SJSA1 (cell line): ENCODE measurements at regions not wholly inside any gene's neighbourhood (a gene's known extent, or its start where the extent isn't known, plus 50 kb on each side); places are given as distances from the start of the nearest gene placed in this dataset.

Experiments
- DNase-seq, 2 experiments: peaks; one replicate each; pipeline ENCODE4 v3.0.0-alpha.2; 2015 to 2020; ENCODE audit warnings: low spot score in 2 of 2, low read depth in 1 of 2
- H3K27ac ChIP-seq: fragments of 250-450 bp; sonication (Bioruptor Pico); 2 replicates; pipeline ENCODE4 v1.5.1; 2020; ENCODE audit warnings: mild to moderate bottlenecking, moderate library complexity
- H3K27me3 ChIP-seq: fragments of 250-450 bp; sonication (Bioruptor Pico); replicated peaks from 2 replicates; pipeline ENCODE4 v1.5.1; 2020; ENCODE audit warnings: mild to moderate bottlenecking, moderate library complexity
- H3K36me3 ChIP-seq: fragments of 250-450 bp; sonication (Bioruptor Pico); 2 replicates; pipeline ENCODE4 v1.5.1; 2020; ENCODE audit warnings: mild to moderate bottlenecking
- H3K4me1 ChIP-seq: fragments of 250-450 bp; sonication (Bioruptor Pico); replicated peaks from 2 replicates; pipeline ENCODE4 v1.6.1; 2021; ENCODE audit warnings: mild to moderate bottlenecking
- H3K4me3 ChIP-seq: fragments of 250-450 bp; sonication (Bioruptor Pico); 2 replicates; pipeline ENCODE4 v1.5.1; 2020; ENCODE audit warnings: mild to moderate bottlenecking
- H3K9me3 ChIP-seq: fragments of 250-450 bp; sonication (Bioruptor Pico); replicated peaks from 2 replicates; pipeline ENCODE4 v1.5.1; 2020; ENCODE audit warnings: mild to moderate bottlenecking

GRCh38 chr4:151908734-151909497 lies 148.1 kb upstream of the GATB start:
- no peak for DNase-seq
- Histone ChIP-seq H3K27ac (no peak overlapping the region), H3K9me3 (no peaks in the 10 kb centered on the region), H3K4me1 (no peaks in the 10 kb centered on the region), H3K27me3 (no peaks in the 10 kb centered on the region; the same call in 1 of the 2 replicates), H3K4me3 (no peak overlapping the region), H3K36me3 (no peaks in the 10 kb centered on the region)

- Histone ChIP-seq H3K36me3 (no peaks in the 10 kb centered on the region), H3K9me3 (no peaks in the 10 kb centered on the region), H3K27me3 (no peaks in the 10 kb centered on the region; the same call in 1 of the 2 replicates), H3K4me3 (no peak overlapping the region), H3K27ac (no peak overlapping the region), H3K4me1 (no peaks in the 10 kb centered on the region)
- no peak for DNase-seq
These were observed 147.4 kb upstream of the GATB start for GRCh38 chr4:151908201-151908600.

DNA sequence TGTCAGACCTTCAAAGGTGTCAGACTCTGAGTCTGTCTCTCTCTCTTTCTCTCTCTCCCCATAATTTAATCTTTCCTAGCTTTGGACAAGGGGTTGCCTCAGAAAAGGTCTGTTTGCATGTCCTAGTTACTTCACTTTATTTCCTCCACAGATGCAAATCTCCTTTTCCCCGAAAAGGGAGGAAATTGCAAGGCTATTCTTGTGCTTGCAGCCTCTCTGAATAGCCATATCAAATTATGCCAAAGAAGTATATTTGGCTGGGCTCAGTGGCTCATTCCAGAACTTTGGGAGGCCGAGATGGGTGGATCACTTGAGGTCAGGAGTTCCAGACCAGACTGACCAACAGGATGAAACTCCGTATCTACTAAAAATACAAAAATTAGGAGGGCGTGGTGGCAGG lies 145.6 kb upstream of the GATB start:
- Histone ChIP-seq H3K36me3 (no peaks in the 10 kb centered on the region), H3K4me1 (no peaks in the 10 kb centered on the region), H3K27me3 (no peaks in the 10 kb centered on the region; the same call in 1 of the 2 replicates), H3K4me3 (no peak overlapping the region), H3K27ac (no peak overlapping the region), H3K9me3 (no peaks in the 10 kb centered on the region)
- DNase-seq = no peak

- Histone ChIP-seq H3K27ac (no peak overlapping the region), H3K4me3 (no peak overlapping the region), H3K4me1 (no peaks in the 10 kb centered on the region), H3K36me3 (no peaks in the 10 kb centered on the region), H3K27me3 (no peaks in the 10 kb centered on the region; the same call in 1 of the 2 replicates), H3K9me3 (no peaks in the 10 kb centered on the region)
- no peak for DNase-seq
These were observed 144.4 kb upstream of the GATB start for GRCh38 chr4:151905197-151905596.

DNA sequence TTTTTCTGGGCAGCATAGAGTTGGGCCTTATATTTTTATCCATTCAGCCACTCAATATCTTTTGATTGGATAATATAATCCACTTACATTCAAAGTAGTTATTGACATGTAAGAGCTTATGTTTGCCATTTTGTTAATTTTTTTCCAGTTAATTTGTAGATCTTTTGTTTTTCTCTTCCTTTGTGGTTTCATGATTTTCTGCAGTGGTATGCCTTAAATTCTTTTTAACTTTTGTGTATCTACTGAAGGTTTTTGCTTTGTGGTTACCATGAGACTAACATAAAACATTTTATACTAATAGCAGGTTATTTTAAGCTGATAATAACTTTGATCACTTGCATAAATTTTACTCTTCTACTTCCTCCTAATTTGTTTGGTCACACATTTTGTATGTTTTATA lies 140.8 kb upstream of the GATB start:
- Histone ChIP-seq H3K27me3 (no peaks in the 10 kb centered on the region), H3K27ac (no peak overlapping the region), H3K36me3 (no peaks in the 10 kb centered on the region), H3K4me1 (no peaks in the 10 kb centered on the region), H3K9me3 (no peaks in the 10 kb centered on the region), H3K4me3 (no peak overlapping the region)
- DNase-seq = no peak

GRCh38 chr4:151896880-151897279 lies 136.1 kb upstream of the GATB start:
- Histone ChIP-seq H3K4me3 (no peak overlapping the region), H3K36me3 (no peaks in the 10 kb centered on the region), H3K4me1 (no peaks in the 10 kb centered on the region), H3K27ac (no peak overlapping the region), H3K27me3 (no peaks in the 10 kb centered on the region), H3K9me3 (no peaks in the 10 kb centered on the region)
- no peak for DNase-seq

DNA sequence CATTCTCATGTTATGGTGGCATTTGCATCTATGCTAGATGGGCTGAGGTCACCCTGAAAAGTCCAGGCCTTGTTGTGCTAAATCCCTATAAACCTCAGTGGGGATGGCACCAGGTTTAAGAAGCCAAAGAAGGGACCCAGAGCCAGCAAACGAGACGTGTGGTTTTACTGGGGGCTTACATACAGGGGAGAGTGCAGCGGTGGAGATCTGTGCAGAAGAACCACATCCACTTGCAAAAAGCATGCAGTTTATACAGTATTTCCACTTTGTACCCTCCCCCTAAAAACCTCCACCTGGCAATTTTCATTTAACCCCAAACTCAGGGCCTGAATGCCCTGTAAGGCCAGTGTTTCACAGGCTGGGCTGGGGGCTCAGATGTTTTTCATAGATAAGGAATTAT lies 134.9 kb upstream of the GATB start:
- Histone ChIP-seq H3K27me3 (no peaks in the 10 kb centered on the region), H3K9me3 (no peaks in the 10 kb centered on the region), H3K4me1 (no peaks in the 10 kb centered on the region), H3K27ac (no peak overlapping the region), H3K36me3 (no peaks in the 10 kb centered on the region), H3K4me3 (no peak overlapping the region)
- DNase-seq = no peak

DNA sequence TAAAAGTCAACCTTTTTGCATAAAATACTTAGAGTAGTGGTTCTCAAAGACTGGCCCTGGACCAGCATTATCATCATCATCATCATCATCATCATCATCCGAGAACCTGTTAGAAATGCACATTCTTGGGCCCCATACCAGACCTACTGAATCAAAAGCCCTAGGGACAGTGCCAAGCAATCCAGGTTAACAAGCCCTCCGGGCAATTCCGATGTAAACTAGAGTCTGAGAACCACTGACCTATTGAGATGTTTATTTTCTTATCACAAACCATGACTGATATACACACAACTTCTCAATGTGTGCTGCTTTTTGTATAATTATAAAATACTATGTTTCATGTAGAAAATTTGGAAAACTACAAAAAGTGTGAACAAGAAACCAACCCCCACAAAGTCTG lies 133.4 kb upstream of the GATB start:
- H3K4me3 ChIP-seq = no peak overlapping the region
- DNase-seq = no peak
- H3K4me1 ChIP-seq = no peaks in the 10 kb centered on the region
- H3K36me3 ChIP-seq = no peaks in the 10 kb centered on the region
- H3K27ac ChIP-seq = no peak overlapping the region
- H3K27me3 ChIP-seq = no peaks in the 10 kb centered on the region
- H3K9me3 ChIP-seq = no peaks in the 10 kb centered on the region

- no peak overlapping the region for H3K4me3 ChIP-seq
- no peaks in the 10 kb centered on the region for H3K9me3 ChIP-seq
- no peaks in the 10 kb centered on the region for H3K36me3 ChIP-seq
- no peak overlapping the region for H3K27ac ChIP-seq
- H3K4me1 ChIP-seq = no peaks in the 10 kb centered on the region
- no peak for DNase-seq
- no peaks in the 10 kb centered on the region for H3K27me3 ChIP-seq
These were observed 127.6 kb upstream of the GATB start for GRCh38 chr4:151888367-151888866.

DNA sequence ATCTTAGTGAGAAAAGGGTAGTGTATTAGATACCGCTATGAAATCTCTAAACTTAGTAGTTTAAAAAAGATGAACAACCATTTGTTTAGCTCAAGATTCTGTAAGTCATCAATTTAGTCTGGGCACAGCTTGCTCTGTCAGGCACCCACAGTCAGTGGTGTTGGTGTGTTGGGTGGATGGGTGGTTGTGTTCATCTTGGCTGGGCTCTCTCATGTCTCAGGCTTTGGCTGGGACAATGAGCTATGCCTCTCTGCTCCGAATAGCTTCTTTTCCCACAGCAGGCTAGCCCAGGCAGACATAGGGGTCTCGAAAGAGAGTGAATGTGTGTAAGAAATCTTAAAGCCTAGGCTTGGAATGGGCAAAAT lies 127.0 kb upstream of the GATB start:
- H3K9me3 ChIP-seq = no peaks in the 10 kb centered on the region
- no peaks in the 10 kb centered on the region for H3K36me3 ChIP-seq
- no peak overlapping the region for H3K27ac ChIP-seq
- no peak overlapping the region for H3K4me3 ChIP-seq
- H3K4me1 ChIP-seq = no peaks in the 10 kb centered on the region
- H3K27me3 ChIP-seq = no peaks in the 10 kb centered on the region
- DNase-seq = no peak

DNA sequence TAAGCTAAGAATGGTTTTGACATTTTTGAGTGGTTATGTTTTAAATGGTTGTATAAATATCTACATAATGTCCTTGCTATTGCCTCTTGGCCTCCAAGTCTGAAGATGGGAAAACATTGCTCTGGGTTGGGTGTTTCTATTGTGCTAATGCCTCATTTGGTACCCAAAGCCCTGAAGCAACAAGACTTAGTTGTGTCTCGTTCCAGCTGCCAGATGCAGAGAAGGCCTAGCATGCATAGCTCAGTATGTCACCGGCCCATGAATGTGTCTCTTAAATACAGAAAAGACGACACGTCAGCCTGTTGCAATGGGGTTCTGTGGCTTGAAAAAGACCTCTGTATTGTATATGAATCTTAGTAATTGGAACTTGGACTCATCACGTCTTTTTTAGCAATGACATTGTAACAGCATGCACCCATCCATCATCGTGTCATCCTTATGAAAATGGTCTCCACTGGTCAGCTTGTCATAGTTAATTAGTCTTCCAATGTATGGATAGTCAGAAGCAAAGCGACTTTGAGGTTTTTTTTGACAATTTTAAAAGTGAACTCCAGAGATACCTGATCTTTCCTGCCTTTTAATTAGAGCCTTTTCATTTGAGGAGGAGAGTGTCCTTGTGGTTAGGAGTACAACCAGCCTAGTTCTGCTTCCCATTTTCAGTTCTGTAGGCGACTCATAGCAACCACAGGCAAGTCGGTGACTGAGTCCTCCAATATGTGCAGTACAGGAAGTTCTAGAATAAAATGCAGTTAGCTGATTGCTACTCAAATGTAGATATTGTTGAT lies 126.4 kb upstream of the GATB start:
- no peaks in the 10 kb centered on the region for H3K4me1 ChIP-seq
- H3K9me3 ChIP-seq = no peaks in the 10 kb centered on the region
- no peaks in the 10 kb centered on the region for H3K36me3 ChIP-seq
- H3K4me3 ChIP-seq = no peak overlapping the region
- no peaks in the 10 kb centered on the region for H3K27me3 ChIP-seq
- no peak for DNase-seq
- no peak overlapping the region for H3K27ac ChIP-seq

DNA sequence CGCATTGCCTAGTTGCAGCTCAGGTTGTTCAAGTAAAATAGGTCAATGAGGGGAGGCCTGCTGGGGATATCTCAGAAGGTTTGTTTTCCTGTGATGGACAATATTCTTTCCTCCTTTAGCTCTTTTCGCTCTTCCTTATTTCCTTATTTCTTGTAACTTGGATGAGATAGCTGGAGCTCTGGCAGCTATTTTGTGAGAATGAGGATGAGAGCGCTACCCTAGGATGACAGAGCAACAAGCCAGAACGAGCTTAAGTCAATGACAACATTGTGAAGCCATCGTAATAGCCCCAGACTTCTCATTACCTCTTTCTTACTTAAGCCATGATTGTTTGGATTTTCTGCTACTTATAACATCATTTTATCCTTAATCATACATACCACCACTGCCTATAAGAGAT lies 124.3 kb upstream of the GATB start:
- no peak overlapping the region for H3K4me3 ChIP-seq
- no peaks in the 10 kb centered on the region for H3K9me3 ChIP-seq
- DNase-seq = no peak
- H3K4me1 ChIP-seq = no peaks in the 10 kb centered on the region
- no peaks in the 10 kb centered on the region for H3K36me3 ChIP-seq
- H3K27me3 ChIP-seq = no peaks in the 10 kb centered on the region
- no peak overlapping the region for H3K27ac ChIP-seq

DNA sequence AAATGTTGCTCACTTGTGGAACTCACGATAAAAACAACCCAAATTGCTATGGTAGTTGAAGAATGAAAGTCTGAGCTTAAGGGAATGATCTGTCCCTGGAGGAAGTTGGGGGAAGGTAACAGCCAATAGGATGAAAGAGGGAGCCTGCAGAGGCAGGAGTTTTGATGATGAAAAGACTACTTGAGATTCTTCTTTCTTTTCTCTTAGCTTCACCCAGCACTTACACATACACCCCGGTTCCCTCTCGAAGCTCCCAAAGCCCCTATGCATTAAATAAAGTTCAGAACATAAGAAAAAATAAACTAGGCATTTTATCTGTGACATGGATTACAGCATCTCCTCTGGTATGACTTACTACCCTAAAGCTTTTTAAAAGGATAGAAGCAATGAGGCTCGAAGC lies 122.9 kb upstream of the GATB start:
- Histone ChIP-seq H3K4me3 (no peak overlapping the region), H3K36me3 (no peaks in the 10 kb centered on the region), H3K27me3 (no peaks in the 10 kb centered on the region), H3K27ac (no peak overlapping the region), H3K4me1 (no peaks in the 10 kb centered on the region), H3K9me3 (no peaks in the 10 kb centered on the region)
- no peak for DNase-seq

DNA sequence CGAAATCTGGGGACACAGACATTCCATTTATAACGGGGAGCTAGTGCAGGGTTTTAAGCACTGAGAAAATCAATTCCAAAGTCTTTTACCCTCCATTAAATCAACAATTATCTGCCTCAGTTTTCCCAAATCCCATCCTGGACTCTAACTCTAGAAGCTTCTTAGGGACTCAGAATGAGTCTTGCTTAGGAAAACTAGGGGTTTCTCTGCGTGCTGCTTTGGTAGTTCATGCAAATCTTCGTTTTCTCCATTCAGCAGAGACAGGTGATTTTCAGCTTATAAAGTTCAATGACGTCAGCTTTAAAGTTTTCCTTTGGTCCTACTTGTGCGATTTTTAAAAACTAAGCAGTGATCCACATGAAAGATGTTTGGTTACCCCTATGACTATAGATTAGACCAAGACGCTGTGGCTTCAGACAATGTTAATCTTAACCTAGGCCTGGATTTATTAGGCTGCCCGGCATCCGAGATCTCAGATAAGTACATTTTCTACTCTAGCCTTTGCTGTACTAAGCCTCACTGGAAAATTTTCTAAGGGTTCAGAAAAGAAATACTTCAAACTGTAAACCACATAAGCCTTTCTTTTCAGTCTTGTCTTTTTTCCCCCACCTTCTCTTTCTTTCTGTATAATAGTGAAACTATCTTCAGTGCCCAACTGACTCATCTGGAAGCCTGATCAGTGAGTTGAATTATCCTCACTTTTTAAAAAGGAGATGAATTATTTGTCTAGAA lies 121.4 kb upstream of the GATB start:
- Histone ChIP-seq H3K4me3 (no peak overlapping the region), H3K36me3 (no peaks in the 10 kb centered on the region), H3K27me3 (no peaks in the 10 kb centered on the region), H3K9me3 (no peaks in the 10 kb centered on the region), H3K4me1 (no peaks in the 10 kb centered on the region), H3K27ac (no peak overlapping the region)
- DNase-seq = no peak
